SHP77 (cell line): ENCODE measurements at regions not wholly inside any gene's neighbourhood (a gene's known extent, or its start where the extent isn't known, plus 50 kb on each side); places are given as distances from the start of the nearest gene placed in this dataset.

Source experiments
- DNase-seq, 2 experiments: peaks; one replicate each; lab custom pipeline; 2025; lab: John Stamatoyannopoulos, UW

DNA sequence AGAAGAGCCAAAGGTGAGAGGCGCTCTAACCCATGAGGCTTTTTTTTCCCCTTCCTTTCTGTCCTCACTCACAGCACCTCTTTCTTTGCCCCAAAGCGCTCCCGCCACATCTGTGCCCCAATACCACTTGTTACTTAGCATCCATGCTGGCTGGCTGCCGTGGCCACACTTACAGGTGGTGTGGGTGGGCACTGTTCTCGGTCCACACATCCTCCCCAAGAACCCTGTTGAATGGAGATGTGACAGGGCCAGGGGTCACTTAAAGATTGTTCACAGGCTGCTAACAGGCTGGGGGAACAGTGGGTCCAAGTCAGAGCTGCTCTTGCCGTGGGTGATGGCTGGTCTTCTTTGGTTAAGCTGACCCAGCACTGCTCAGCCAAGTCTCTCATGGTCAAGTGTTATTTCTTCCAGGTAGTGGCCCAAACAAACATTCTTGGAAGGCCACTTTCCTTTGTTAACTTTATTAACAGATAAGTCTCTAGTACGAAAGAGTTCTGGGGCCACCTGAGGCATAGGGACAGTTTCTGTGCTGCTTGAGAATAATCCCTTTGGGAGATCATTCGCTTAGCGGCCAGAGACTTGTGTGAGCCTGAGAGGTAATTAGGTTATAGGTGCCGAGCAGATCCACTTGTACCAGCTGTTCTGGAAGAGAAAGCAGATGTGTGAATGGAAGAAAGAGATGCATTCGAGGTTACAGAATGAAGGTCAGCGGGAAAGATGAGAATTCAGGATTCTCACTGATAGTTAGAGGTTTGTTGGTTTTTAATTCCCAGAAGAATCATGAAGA, 62.6 kb upstream of the IRF2BP2 start:
- no peak for DNase-seq

DNA sequence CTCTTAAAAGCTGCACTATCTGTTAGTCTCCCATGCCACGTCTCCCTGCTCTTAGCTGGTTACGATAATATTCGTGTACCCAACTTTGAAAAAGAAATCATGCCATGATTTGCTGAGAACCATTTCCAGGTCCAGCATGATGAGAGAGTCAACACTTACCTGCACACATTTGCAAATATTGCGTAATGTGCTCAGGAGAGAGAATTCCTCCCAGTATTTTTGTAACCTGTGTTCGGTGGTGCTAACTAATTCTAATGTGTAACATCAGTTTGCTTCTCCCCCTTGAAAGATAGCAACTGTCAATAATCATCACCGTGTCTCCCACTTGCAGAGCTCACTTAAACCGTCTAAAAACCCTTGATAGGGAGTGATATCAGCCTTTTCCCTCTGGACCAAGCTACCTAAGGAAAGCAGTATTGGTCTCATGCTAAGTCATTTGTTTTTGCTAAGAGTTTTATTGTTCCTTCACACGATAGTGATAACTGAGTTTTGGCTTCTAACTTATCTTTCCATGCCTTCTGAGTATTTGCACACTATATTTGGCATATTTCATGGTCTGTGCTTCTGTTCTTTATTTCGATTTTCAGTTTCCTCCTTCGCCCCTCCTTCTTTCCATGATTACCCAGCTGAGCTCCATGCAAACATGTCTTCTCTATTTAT, 61.1 kb upstream of the IRF2BP2 start:
- DNase-seq, result peak in 1 of 2 experiments; percentile 21

DNA sequence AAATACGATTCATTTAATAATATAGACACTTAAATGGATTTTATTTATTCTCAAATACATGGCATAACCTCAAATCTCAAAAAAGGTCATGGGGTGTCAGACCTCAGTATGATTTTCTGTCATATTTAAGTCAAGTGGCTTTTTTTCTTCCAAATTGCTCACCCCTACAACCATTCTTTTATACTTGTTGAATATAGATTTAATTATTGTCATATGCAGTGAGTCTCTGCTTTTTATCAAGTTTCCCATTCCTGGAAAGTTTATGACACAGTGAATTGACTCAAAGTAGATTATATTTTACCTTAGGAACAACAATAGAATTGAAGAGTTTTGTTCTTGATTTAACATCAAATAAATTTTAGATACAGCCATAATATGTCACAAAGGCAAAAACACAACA, 59.5 kb upstream of the IRF2BP2 start:
- no peak for DNase-seq

DNA sequence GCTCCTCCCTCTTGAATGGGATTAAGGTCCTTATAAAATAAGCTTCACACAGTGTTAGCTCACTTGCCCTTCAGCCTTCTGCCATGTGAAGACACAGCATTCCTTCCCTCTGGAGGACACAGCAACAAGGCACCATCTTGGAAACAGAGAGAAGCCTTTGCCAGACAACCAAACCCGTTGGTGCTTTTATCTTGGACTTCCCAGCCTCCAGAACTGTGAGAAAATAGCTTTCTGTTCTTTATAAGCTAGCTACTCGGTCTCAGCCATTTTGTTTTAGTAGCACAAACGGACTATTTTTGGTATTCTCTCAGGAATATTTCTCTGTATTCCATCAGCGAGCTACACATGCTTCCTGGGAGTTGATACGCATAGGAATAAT, 58.6 kb upstream of the IRF2BP2 start:
- no peak for DNase-seq

DNA sequence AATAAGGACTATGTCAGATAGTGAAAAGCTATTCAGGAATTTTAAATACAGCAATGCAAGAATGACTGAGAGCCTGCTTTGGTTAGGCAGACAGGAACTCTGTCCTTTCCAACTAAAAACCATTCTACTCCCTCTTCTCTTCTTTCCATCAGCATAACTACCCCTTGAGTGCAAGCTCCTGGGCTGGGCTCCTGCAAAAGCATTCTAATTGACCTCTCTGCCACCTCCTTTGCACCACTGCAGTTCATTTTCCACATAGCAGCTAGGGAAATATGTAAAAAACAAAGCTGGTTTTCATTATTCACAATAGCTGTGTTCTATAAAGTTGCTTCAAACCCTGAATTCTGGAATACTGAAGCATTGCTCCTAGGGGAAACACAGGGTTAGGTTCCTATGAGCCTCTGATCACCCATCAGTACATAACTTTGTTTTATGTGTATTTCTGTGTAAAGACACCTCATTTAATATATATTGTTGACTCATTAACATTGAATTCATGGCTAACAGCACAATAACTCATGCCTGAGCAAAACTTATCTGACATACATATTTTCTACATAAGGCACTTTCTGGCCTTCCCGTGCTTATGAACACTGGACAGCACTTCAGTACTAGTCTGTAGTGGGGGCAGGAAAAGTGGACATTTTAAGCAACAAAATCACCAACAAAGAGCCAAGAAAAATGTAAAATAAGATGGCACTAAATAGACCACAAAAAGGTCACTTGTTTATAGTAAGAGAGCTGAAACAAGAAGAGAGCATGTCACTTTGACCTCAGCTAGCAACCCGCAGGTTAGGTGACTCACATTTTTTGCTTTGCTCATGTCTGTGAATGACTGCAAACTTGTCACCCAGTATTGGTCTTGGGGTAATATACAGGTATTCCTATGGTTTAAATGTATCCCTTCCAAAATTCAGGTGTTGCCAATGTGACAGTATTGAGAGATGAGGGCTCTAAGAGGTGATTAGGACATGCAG, 57.9 kb upstream of the IRF2BP2 start:
- DNase-seq, result no peak

DNA sequence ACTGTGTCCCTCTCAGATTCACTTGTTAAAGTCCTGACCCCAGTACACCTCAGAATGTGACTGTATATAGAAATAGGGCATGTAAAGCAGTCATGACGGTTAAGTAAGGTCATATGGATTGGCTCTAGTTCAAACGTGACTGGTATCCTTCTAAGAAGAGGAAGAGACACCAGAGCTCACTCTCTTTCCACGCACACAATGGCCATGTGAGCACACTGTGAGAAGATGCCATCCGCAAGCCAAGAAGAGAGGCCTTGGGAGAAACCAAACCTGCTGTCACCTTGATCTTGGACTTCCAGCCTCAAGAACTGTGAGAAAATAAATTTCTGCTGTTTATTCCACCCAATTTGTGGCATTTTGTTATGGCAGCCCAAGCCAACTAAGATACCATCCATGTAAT, 56.8 kb upstream of the IRF2BP2 start:
- DNase-seq, result no peak

DNA sequence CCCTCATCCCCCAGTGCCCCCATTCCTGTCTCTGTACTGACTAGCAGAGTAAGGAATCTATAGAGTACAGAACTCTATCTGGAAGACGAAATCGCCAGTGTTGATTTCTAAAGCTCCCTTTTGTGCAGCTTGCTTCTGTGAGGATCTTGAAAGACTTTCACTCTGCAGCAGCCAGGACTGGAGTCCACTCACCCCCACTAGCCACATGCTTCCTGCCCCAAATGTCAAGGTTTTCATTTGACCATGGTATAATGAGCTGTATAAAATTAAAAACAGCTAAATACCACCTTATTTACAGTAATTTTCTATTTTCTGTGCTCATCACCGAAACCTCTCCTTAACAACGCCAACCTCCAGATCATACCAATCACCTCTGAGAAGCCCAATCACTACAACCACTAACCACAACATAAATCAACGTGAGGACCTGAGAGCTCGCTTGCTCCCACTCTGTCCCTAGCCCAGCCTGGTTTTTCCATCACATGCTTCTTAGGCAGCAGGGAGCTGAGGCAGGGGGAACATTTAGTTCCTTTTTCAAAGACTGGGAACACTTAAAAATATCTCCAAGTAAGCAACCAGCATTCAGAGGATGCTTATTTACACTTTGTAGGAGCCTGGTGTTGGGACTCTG, 56.1 kb upstream of the IRF2BP2 start:
- DNase-seq, result no peak

DNA sequence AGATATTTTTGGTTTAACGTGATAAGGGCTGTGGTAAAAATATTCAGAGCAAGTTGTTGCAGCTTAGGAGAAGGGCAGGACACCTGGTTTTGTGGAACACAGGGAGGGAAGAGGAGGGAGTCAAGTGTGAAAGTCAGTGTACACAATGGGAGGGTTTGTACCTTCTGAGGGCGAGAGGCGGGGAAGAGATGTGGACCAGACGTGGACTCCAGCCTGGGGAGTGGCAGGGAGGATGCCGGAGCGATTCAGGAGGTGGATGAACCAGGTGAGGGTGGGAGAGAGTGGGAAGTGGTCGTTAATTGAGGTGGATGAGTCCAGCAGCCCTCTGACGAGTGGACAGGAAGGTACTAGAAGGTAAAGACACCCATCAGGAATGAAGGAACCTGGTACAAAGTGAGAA, 52.2 kb upstream of the IRF2BP2 start:
- DNase-seq, result no peak

DNA sequence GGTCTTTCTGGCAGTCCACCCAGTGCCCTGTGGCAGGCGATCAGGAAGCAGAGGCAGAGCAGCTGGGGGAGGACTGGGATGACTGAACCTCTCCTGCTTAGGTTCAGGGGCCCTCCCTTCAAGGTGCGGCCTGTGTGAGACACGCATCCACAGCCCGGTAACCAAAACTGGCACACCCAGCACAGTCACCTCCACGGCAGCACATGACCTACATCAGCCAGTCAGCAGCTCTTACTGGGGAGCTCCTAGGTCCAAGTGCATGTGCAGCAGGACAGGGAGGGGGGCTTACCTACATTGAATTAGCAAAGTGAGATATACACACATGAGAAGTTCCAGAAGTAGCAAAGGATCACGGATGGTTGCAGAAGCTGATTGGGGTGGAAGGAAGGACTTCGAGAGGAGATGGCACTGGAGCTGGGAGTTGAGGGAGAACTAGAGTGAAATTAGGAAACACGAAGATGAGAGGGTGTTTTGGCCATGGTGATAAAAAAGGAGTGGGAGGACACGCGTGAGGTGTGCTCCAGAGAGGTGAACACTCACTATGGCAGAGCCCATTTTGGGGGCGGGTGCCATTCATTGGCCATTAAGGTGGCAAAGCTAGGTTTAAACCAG, 51.4 kb upstream of the IRF2BP2 start:
- DNase-seq, result no peak

DNA sequence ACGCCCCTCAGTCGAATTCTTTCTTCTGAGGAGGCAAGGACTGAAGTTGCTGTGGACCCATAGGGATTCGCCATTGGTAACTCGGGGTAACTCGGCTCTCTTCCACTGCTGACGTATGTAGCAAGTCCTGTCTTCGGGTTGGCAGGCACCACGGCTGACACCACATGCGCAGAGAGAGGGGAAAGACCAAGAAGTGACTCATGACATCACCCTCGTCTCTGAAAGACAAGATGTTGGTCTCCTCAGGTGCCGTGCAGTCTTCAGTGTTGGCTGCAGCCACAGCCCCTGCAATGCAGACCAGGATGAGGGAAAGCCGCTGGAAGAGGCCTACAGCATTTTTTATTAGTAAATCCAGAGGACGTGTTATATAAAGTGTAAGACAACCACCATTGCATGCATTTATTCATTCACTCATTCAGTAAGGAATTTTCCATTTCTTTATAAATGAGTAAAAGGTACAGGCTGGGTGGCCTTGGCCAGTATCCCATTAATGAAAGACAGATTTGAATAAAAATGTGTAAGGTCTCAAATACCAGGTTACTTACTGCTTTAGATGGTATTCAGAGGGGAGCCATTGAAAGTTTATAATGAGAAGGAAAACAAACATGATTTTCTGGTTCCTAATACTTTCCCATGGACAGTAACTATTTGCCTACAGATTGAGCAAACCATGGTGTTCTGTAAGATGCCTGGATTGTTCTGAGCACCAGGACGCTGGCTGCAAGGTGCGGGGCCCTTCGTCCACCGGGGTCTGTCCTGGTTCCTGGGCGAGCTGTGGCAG, 50.7 kb upstream of the IRF2BP2 start:
- DNase-seq, result no peak
